NOMO-1 treated with DMSO at 0.1 percent for 48 hours (cell line): ENCODE measurements at regions not wholly inside any gene's neighbourhood (a gene's known extent, or its start where the extent isn't known, plus 50 kb on each side); places are given as distances from the start of the nearest gene placed in this dataset.
A peak's percentile ranks its signal among the peaks of the same experiment; 100 is the strongest.
"Not testable (repeated sequence)": the region's sequence is repeated elsewhere in the genome, so short reads cannot be mapped to it uniquely, and the experiment has no call there.

Source experiments
- DNase-seq: peaks from one replicate; lab custom pipeline; 2025; ENCODE audit not compliant: unreplicated experiment; lab: John Stamatoyannopoulos, UW

DNA sequence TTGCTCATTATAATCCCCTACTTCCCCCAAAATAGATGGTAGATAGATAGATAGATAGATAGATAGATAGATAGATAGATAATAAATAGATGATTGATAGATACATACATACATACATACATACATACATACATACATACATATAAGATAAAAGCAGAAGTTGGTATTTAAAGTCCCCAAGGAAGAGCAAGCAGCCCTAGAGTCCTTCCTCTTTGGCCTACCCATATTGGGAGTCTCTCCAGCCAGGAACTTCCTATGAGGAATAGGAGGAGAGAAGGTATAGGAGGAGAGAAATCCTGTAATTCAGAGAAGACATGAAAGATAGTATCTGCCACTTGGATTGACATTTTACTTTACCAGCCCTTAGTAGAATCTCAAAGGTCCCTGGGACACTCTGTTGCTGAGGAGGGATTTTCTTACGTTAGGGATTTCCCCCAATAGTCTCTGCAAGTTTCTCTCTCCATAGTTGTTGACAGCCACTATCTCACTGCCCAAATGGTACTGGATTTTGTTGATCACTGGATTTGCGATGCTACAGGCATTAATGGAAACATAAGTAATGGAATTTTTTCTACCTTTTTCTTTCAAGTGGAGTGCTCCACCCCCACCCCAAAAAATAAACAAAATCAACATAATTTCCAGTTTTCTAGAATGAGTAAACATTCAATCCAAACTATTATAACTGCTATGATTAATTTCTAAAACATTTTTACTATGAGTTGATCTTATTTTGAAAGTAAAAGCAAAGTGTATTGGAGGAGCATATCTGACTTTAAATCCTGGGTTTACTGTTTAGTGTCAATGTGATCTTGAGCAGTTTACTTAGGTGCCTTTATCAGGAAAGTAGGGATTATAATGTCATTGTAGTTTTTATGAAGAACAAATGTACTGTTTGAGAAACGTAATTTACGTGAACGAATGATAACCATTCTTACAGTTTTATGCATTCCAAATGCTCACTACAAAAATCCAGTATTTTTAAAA, 93.2 kb upstream of the TNFSF4 start:
- no peak for DNase-seq

- no peak for DNase-seq
These were observed 94.4 kb upstream of the TNFSF4 start for GRCh38 chr1:173301507-173301906.

GRCh38 chr1:173302366-173302765, 95.2 kb upstream of the TNFSF4 start:
- no peak for DNase-seq

- DNase-seq: no peak
These were observed 96.0 kb upstream of the TNFSF4 start for GRCh38 chr1:173302890-173303829.

DNA sequence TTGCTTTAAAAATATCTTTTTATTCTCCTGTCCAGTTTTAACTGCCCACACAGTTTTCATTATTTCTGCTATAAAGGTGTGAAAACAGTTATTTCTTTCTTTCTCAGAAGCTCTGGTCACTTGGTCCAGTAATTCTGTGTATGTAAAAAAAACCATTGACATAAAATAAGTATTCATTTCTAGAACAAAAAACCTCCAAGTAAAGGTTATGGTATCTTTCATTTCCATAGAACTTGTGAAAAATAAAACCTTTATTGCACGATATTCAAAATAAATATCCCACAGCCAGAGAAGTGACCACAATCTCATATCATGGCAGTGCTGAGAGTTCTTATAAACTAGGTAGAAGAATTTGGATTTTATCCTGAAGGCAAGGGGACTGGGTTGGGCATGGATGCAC, 96.9 kb upstream of the TNFSF4 start:
- no peak for DNase-seq

- DNase-seq: no peak
These were observed 97.5 kb upstream of the TNFSF4 start for GRCh38 chr1:173304529-173305227.

- no peak for DNase-seq
These were observed 100.7 kb upstream of the TNFSF4 start for GRCh38 chr1:173307845-173308244.

DNA sequence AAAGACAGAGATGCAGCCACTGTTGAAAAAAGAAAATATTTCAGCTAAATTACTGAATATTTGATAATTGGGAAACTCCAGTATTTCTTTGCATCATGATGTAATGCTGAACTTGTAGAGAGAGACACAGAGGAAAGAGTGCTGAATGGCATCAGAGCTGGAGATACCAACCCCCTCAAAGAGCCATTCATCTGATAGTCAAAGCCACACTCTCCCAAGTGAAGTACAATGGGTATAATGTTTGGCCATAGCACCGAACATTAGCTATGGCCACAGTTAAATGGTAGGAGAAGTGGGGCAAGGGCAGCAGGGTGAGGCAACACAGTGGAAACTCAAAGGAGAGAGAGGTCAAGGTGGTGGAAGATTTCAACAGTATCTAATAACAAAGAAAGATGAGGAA, 107.5 kb upstream of the TNFSF4 start:
- DNase-seq: no peak

GRCh38 chr1:173315296-173315695, 108.2 kb upstream of the TNFSF4 start:
- no peak for DNase-seq

- DNase-seq: no peak
These were observed 111.7 kb upstream of the TNFSF4 start for GRCh38 chr1:173318788-173319187.

- not testable (repeated sequence) for DNase-seq
These were observed 117.2 kb upstream of the TNFSF4 start for GRCh38 chr1:173324352-173324751.

GRCh38 chr1:173327987-173328386, 120.9 kb upstream of the TNFSF4 start:
- not testable (repeated sequence) for DNase-seq

GRCh38 chr1:173328961-173329360, 121.8 kb upstream of the TNFSF4 start:
- no peak for DNase-seq

DNA sequence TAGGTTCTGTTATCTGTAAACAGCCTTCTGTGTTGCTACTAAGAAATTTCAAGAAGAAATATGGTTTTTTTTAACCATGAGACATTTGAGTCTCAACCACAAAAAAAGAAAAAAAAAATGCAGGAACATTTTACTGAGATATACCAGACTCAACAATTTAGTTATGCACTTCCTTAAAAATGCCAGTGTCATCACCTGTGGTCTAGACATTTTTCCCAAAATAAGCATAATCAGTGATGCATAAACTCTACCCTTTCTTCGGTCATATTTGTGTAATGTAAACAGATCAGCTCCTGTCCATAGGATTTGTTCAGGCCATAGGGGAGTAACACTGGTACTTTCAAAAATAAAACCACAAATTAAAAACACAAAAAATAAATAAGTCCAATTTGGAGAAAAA, 122.6 kb upstream of the TNFSF4 start:
- no peak for DNase-seq

GRCh38 chr1:173330149-173330951, 123.2 kb upstream of the TNFSF4 start:
- peak; percentile 43 for DNase-seq

DNA sequence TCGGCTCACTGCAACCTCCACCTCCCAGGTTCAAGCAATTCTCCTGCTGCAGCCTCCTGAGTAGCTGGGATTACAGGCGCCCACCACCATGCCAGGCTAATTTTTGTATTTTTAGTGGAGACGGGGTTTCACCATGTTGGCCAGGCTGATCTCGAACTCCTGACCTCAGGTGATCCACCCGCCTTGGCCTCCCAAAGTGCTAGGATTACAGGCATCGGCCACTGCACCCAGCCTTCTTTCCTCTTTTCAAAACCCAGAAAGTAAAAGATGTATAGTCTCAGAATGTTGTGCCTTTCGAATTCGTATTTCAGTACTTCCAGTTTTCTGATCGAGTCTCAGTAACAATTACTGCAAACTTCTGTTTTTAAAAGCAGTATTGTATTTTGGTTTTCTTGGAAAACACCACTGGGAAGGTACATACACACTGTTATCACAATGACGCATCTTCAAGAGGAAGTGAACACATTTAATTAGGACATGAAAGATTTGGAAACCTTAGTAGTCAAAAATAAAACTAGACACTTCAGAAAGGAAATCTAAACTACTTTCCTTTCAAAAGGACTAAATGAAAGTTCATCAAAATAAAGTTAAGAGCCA, 123.9 kb upstream of the TNFSF4 start:
- DNase-seq: peak; percentile 40

DNA sequence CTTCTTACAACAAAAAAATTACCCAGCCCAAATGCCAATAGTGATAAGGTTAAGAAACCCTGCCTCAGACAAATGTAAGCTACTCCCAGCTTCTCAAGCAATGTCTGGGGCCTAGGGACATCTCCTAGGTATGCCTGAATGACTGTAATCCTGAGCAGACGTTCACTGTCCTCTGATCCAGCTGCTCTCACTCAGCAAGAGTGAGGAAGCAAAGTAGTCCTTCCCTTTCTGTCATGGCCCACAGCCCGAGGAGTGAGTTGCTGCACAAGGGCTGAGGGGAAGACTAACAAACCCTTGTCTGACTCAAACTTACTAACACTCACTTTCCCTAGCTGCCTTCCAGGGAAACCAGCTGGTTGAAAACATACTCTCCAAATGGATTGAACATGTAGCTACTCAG, 124.9 kb upstream of the TNFSF4 start:
- no peak for DNase-seq

- no peak for DNase-seq
These were observed 126.5 kb upstream of the TNFSF4 start for GRCh38 chr1:173333581-173333980.

DNA sequence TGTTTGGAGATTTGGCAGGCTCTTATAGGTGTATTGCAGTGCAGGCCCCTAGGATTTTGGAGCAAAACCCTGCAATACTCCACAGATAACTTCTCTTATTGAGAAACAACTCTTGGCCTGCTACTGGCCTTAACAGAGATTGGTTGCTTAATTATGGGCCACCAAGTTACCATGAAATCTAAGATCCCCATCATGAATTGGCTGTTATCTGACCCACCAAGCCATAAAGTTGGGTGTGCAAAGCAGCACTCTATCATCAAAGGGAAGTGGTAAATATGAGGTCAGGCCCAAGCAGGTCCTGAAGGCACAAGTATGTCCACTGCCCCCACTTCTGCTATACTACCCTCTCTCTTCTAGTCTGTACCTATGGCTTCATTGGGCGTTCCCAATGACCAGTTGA, 130.0 kb upstream of the TNFSF4 start:
- no peak for DNase-seq

GRCh38 chr1:173341307-173341706, 134.2 kb upstream of the TNFSF4 start:
- DNase-seq: no peak
